PC-3 (cell line): ENCODE measurements at regions not wholly inside any gene's neighbourhood (a gene's known extent, or its start where the extent isn't known, plus 50 kb on each side); places are given as distances from the start of the nearest gene placed in this dataset.

ENCODE experiments used
- CTCF ChIP-seq: fragments of 300-600 bp; sonication (generic); conservative IDR thresholded peaks from 2 replicates; pipeline ENCODE4 v1.5.1; 2017; ENCODE audit warnings: antibody characterized with exemption, low read depth, mild to moderate bottlenecking, low read length
- EZH2 ChIP-seq: fragments of 300-600 bp; sonication (generic); IDR thresholded peaks from one replicate; pipeline ENCODE4 v1.6.1; 2017; ENCODE audit warnings: antibody characterized with exemption, mild to moderate bottlenecking, low read length; ENCODE audit not compliant: unreplicated experiment

- TF ChIP-seq CTCF (no peak), EZH2 (no peak)
Observed at GRCh38 chr22:27307545-27308247, 493.9 kb downstream of the MN1 start.
